ENCODE measurements at regions not wholly inside any gene's neighbourhood (a gene's known extent, or its start where the extent isn't known, plus 50 kb on each side); places are given as distances from the start of the nearest gene placed in this dataset.
"Not testable (repeated sequence)": the region's sequence is repeated elsewhere in the genome, so short reads cannot be mapped to it uniquely, and the experiment has no call there.

GRCh38 chr1:8166406-8166805, 140.3 kb upstream of the ERRFI1 start:
- DNase-seq: no peak

- DNase-seq: no peak
Observed at GRCh38 chr1:8165595-8166360, 139.7 kb upstream of the ERRFI1 start.

- DNase-seq: no peak
Observed at GRCh38 chr1:8164670-8165069, 138.6 kb upstream of the ERRFI1 start.

GRCh38 chr1:8163039-8163438, 136.9 kb upstream of the ERRFI1 start:
- DNase-seq: no peak

GRCh38 chr1:8162168-8162567, 136.1 kb upstream of the ERRFI1 start:
- DNase-seq: no peak

- DNase-seq: no peak
Observed at GRCh38 chr1:8161546-8162105, 135.5 kb upstream of the ERRFI1 start.

- no peak for DNase-seq
Observed at GRCh38 chr1:8159470-8160024, 133.4 kb upstream of the ERRFI1 start.

- DNase-seq: no peak
Observed at GRCh38 chr1:8158995-8159394, 132.9 kb upstream of the ERRFI1 start.

GRCh38 chr1:8157765-8158164, 131.7 kb upstream of the ERRFI1 start:
- no peak for DNase-seq

GRCh38 chr1:8155528-8156186, 129.5 kb upstream of the ERRFI1 start:
- no peak for DNase-seq

GRCh38 chr1:8154621-8155052, 128.5 kb upstream of the ERRFI1 start:
- DNase-seq: peak; percentile 41

- DNase-seq: no peak
Observed at GRCh38 chr1:8153961-8154360, 127.9 kb upstream of the ERRFI1 start.

- no peak for DNase-seq
Observed at GRCh38 chr1:8152731-8153702, 126.9 kb upstream of the ERRFI1 start.

- no peak for DNase-seq
Observed at GRCh38 chr1:8151647-8152046, 125.5 kb upstream of the ERRFI1 start.

GRCh38 chr1:8149756-8150155, 123.6 kb upstream of the ERRFI1 start:
- not testable (repeated sequence) for DNase-seq

- no peak for DNase-seq
Observed at GRCh38 chr1:8147956-8148355, 121.8 kb upstream of the ERRFI1 start.

- DNase-seq: no peak
Observed at GRCh38 chr1:8146257-8146855, 120.2 kb upstream of the ERRFI1 start.

- DNase-seq: no peak
Observed at GRCh38 chr1:8145545-8146202, 119.6 kb upstream of the ERRFI1 start.

- DNase-seq: no peak
Observed at GRCh38 chr1:8144323-8144722, 118.2 kb upstream of the ERRFI1 start.

GRCh38 chr1:8142955-8143629, 117.0 kb upstream of the ERRFI1 start:
- peak; percentile 50 for DNase-seq

- no peak for DNase-seq
Observed at GRCh38 chr1:8139941-8140340, 113.8 kb upstream of the ERRFI1 start.

Data from right hindlimb (tissue), 1 donor.